Upper lobe of right lung (tissue), 1 donor: ENCODE measurements at regions not wholly inside any gene's neighbourhood (a gene's known extent, or its start where the extent isn't known, plus 50 kb on each side); places are given as distances from the start of the nearest gene placed in this dataset.
"Not testable (repeated sequence)": the region's sequence is repeated elsewhere in the genome, so short reads cannot be mapped to it uniquely, and the experiment has no call there.

Source experiments
- ATAC-seq: fragments of 200-7000 bp; cut with Tn5 transposase; one replicate; pipeline ENCODE4 v1.9.1; 2020; ENCODE audit warnings: mild to moderate bottlenecking, moderate library complexity
- DNase-seq: peaks from one replicate; pipeline ENCODE4 v3.0.0-alpha.2; 2020
- H3K27ac ChIP-seq: fragments of 200-600 bp; one replicate; pipeline ENCODE4 v1.8.0; 2022
- H3K27me3 ChIP-seq: fragments of 200-600 bp; one replicate; pipeline ENCODE4 v1.8.0; 2022; ENCODE audit warnings: mild to moderate bottlenecking
- H3K36me3 ChIP-seq: fragments of 200-600 bp; one replicate; pipeline ENCODE4 v1.8.0; 2022
- H3K4me1 ChIP-seq: fragments of 200-600 bp; one replicate; pipeline ENCODE4 v1.8.0; 2022
- H3K4me3 ChIP-seq: fragments of 200-600 bp; one replicate; pipeline ENCODE4 v1.8.0; 2022; ENCODE audit warnings: mild to moderate bottlenecking
- H3K9me3 ChIP-seq: fragments of 200-600 bp; one replicate; pipeline ENCODE4 v1.8.0; 2022
- intact Hi-C: fragments of 100-400 bp; cut with DNase I; formaldehyde crosslinking; loops from one replicate; pipeline ENCODE4 v1.11.0; 2022
- TF ChIP-seq, protein P1 (sequence below): fragments of 200-600 bp; IDR thresholded peaks from one replicate; pipeline ENCODE4 v1.8.0; 2022; ENCODE audit warnings: antibody characterized with exemption
- donor health status: DM: no; HTN: yes; CAD: no; lungs with severe emphysema.

DNA sequence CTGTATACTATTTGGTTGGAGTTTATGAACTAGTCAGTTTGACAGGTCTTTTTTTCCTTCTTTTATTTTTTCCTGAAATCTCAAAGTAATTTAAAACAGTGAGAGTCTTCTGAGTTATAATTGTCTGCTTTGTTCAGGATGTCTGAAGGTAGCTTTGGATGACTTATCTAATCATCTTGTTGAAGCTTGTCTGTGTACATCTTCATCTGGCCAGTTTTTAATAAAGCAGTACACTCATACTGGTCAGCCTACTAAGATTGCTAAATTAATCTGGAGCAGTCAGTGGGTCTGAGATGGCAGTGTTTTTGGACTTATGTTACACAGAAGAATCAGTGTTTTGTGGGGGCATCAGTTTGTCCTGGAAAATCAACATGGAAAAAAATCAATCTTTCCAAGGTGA is 482.4 kb downstream of the CDH10 start:
- Histone ChIP-seq H3K4me1 (no peaks in the 10 kb centered on the region), H3K27ac (no peak overlapping the region), H3K36me3 (no peaks in the 10 kb centered on the region), H3K4me3 (no peak overlapping the region), H3K9me3 (no peaks in the 10 kb centered on the region), H3K27me3 (no peaks in the 10 kb centered on the region)
- intact Hi-C loops, result no loop called here
- no peak for DNase-seq
- TF ChIP-seq, protein P1, sequence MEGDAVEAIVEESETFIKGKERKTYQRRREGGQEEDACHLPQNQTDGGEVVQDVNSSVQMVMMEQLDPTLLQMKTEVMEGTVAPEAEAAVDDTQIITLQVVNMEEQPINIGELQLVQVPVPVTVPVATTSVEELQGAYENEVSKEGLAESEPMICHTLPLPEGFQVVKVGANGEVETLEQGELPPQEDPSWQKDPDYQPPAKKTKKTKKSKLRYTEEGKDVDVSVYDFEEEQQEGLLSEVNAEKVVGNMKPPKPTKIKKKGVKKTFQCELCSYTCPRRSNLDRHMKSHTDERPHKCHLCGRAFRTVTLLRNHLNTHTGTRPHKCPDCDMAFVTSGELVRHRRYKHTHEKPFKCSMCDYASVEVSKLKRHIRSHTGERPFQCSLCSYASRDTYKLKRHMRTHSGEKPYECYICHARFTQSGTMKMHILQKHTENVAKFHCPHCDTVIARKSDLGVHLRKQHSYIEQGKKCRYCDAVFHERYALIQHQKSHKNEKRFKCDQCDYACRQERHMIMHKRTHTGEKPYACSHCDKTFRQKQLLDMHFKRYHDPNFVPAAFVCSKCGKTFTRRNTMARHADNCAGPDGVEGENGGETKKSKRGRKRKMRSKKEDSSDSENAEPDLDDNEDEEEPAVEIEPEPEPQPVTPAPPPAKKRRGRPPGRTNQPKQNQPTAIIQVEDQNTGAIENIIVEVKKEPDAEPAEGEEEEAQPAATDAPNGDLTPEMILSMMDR, result no peak
- ATAC-seq, result no peak

DNA sequence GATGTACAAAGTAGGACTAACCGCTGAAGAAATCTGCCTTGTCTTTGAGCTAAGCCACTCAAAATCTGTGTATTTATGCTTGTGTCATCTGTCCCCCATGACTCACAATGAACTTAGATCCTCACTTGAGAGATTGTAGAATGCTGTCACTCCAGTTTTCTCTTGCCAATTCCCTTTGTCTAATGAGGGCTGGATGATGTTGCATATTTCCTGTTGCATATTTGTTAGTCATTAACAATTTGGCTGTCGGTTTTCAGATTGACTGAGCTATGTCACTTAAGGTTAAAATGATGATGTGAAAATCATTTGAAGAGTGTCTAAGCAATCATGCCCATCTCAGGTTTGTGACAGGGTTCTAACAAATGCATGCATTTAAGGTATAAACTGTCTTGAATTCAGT is 481.7 kb downstream of the CDH10 start:
- H3K36me3 ChIP-seq, result no peaks in the 10 kb centered on the region
- no peak for DNase-seq

DNA sequence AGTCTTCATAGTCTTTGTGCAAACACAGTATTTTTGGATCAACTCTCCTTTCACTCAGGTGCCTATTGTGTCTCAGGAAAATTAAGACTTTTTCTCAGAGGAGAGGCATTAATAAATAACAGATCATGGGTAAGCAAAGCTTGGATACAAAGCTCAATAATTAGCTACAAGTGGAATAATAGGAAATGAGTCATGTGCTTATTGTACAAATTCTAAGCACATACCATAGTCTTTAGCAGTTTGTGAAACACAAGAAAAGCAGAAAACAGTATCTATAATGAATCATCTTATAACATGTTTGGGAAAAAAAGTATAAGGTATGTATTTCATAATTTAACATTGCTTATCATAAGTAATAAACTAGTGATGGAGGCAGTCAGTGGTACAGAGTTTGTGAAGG is 477.0 kb downstream of the CDH10 start:
- no peak for ATAC-seq
- H3K4me1 ChIP-seq, result no peaks in the 10 kb centered on the region
- H3K36me3 ChIP-seq, result no peaks in the 10 kb centered on the region
- H3K9me3 ChIP-seq, result no peaks in the 10 kb centered on the region
- H3K27me3 ChIP-seq, result no peaks in the 10 kb centered on the region
- DNase-seq, result no peak
- H3K27ac ChIP-seq, result no peak overlapping the region
- intact Hi-C loops, result no loop called here
- H3K4me3 ChIP-seq, result no peak overlapping the region
- TF ChIP-seq, protein P1, result no peak

More for the DNA sequence above, 481.7 kb downstream of the CDH10 start:
- Histone ChIP-seq H3K27ac (no peak overlapping the region), H3K9me3 (no peaks in the 10 kb centered on the region), H3K4me3 (no peak overlapping the region), H3K4me1 (no peaks in the 10 kb centered on the region), H3K27me3 (no peaks in the 10 kb centered on the region)
- no peak for ATAC-seq
- intact Hi-C loops, result no loop called here
- TF ChIP-seq, protein P1, result no peak

DNA sequence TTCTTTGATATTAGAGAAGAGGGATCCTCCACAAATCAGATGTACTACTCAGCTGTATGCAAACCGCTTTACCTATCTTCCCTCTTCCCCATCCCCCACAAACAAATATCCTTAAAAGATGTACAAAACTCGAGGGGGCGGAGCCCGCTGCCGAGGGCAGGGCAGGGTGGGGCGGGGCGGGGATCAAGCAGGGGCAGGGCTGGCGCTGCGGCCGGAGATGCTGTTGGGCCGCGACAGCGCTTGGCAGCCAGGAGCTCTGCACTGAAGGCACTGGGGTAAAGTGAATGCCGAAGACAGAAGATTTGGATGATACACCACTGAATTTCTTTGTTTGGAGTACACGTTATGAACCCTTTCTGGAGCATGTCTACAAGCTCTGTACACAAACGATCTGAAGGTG is 474.8 kb downstream of the CDH10 start:
- TF ChIP-seq, protein P1, result no peak

DNA sequence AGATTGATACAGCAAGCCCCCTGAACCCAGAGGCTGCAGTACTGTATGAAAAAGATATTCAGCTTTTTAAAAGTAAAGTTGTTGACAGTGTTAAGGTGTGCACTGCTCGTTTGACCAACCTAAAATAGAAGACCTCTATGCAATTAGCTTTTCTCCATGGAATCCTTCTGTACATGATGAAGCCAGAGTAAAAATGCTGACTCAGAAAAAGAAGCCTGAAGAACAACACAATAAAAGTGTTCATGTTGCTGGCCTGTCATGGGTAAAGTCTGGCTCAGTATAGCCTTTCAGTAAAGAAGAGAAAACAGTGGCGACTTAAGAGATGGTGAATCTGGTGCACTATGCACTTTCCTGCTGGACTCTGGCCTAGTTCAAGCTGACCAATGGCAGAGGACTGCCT is 473.8 kb downstream of the CDH10 start:
- H3K27me3 ChIP-seq, intact Hi-C loops, H3K9me3 ChIP-seq, ATAC-seq, H3K27ac ChIP-seq, DNase-seq, H3K4me1 ChIP-seq, H3K4me3 ChIP-seq, H3K36me3 ChIP-seq: not testable (repeated sequence)

More for the DNA sequence above, 474.8 kb downstream of the CDH10 start:
- no peak overlapping the region for H3K4me3 ChIP-seq
- H3K27me3 ChIP-seq, result no peaks in the 10 kb centered on the region
- no peaks in the 10 kb centered on the region for H3K4me1 ChIP-seq
- no peak for ATAC-seq
- H3K27ac ChIP-seq, result no peak overlapping the region
- no peaks in the 10 kb centered on the region for H3K9me3 ChIP-seq
- H3K36me3 ChIP-seq, result no peaks in the 10 kb centered on the region
- no peak for DNase-seq
- intact Hi-C loops, result no loop called here

DNA sequence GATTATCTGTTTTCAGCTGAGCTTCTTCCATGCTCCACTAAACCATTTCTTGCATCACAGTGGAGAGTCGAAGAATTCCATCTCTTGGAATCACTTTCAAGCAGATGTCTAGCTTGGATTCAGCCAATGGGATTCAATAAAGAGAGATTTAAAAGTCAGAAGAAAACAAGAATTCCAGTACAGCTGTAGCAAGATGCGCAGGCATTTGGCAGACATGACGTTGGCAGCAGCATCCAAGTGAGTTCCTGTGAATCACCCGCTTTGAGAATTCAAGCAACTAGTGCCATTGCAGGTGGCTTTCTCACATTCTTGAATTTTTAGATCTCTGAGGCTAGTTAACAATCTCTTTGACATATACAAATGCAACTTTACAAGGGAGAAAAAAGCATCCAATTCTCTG is 467.0 kb downstream of the CDH10 start:
- ATAC-seq (no peak), DNase-seq (no peak)
- TF ChIP-seq, protein P1, result no peak
- intact Hi-C loops, result no loop called here
- no peak overlapping the region for H3K4me3 ChIP-seq
- no peaks in the 10 kb centered on the region for H3K36me3 ChIP-seq
- H3K4me1 ChIP-seq, result no peaks in the 10 kb centered on the region
- no peak overlapping the region for H3K27ac ChIP-seq
- H3K9me3 ChIP-seq, result no peaks in the 10 kb centered on the region
- H3K27me3 ChIP-seq, result no peaks in the 10 kb centered on the region
